ENCODE measurements at regions not wholly inside any gene's neighbourhood (a gene's known extent, or its start where the extent isn't known, plus 50 kb on each side); places are given as distances from the start of the nearest gene placed in this dataset.

- H3K36me3 ChIP-seq: no peaks in the 10 kb centered on the region
- H3K4me3 ChIP-seq: no peak overlapping the region
- H3K27me3 ChIP-seq: no peaks in the 10 kb centered on the region
- no peaks in the 10 kb centered on the region for H3K9me3 ChIP-seq
- DNase-seq: no peak
Measured at GRCh38 chr16:51562891-51563290, 411.8 kb upstream of the SALL1 start.

GRCh38 chr16:51559901-51560300, 408.8 kb upstream of the SALL1 start:
- DNase-seq: no peak
- Histone ChIP-seq H3K27me3 (no peaks in the 10 kb centered on the region; the same call in 1 of the 2 replicates), H3K4me3 (no peak overlapping the region), H3K9me3 (no peaks in the 10 kb centered on the region), H3K36me3 (no peaks in the 10 kb centered on the region)

GRCh38 chr16:51557670-51558069, 406.6 kb upstream of the SALL1 start:
- Histone ChIP-seq H3K4me3 (no peak overlapping the region), H3K9me3 (no peaks in the 10 kb centered on the region), H3K27me3 (no peaks in the 10 kb centered on the region; the same call in 1 of the 2 replicates), H3K36me3 (no peaks in the 10 kb centered on the region)
- DNase-seq: no peak

- Histone ChIP-seq H3K9me3 (no peaks in the 10 kb centered on the region), H3K36me3 (no peaks in the 10 kb centered on the region), H3K27me3 (no peaks in the 10 kb centered on the region; the same call in 1 of the 2 replicates), H3K4me3 (no peak overlapping the region)
- peak; percentile 85 for DNase-seq
Measured at GRCh38 chr16:51556694-51557340, 405.7 kb upstream of the SALL1 start.

- Histone ChIP-seq H3K9me3 (no peaks in the 10 kb centered on the region), H3K27me3 (no peaks in the 10 kb centered on the region; the same call in 1 of the 2 replicates), H3K4me3 (no peak overlapping the region), H3K36me3 (no peaks in the 10 kb centered on the region)
- DNase-seq: no peak
Measured at GRCh38 chr16:51553910-51554309, 402.8 kb upstream of the SALL1 start.

- Histone ChIP-seq H3K9me3 (no peaks in the 10 kb centered on the region), H3K4me3 (no peak overlapping the region), H3K36me3 (no peaks in the 10 kb centered on the region), H3K27me3 (no peaks in the 10 kb centered on the region; the same call in 1 of the 2 replicates)
- no peak for DNase-seq
Measured at GRCh38 chr16:51553314-51553713, 402.2 kb upstream of the SALL1 start.

- no peaks in the 10 kb centered on the region for H3K9me3 ChIP-seq
- DNase-seq: no peak
Measured at GRCh38 chr16:51550800-51551347, 399.8 kb upstream of the SALL1 start.

GRCh38 chr16:51549836-51550235, 398.8 kb upstream of the SALL1 start:
- H3K27me3 ChIP-seq: no peaks in the 10 kb centered on the region
- no peak overlapping the region for H3K4me3 ChIP-seq
- no peaks in the 10 kb centered on the region for H3K9me3 ChIP-seq
- no peak for DNase-seq
- H3K36me3 ChIP-seq: no peaks in the 10 kb centered on the region

More at GRCh38 chr16:51550800-51551347, 399.8 kb upstream of the SALL1 start:
- Histone ChIP-seq H3K4me3 (no peak overlapping the region), H3K36me3 (no peaks in the 10 kb centered on the region), H3K27me3 (no peaks in the 10 kb centered on the region)

- Histone ChIP-seq H3K4me3 (no peak overlapping the region), H3K27me3 (no peaks in the 10 kb centered on the region), H3K36me3 (no peaks in the 10 kb centered on the region), H3K9me3 (no peaks in the 10 kb centered on the region)
- DNase-seq: no peak
Measured at GRCh38 chr16:51545951-51546350, 394.9 kb upstream of the SALL1 start.

- no peak for DNase-seq
- H3K36me3 ChIP-seq: no peaks in the 10 kb centered on the region
- H3K9me3 ChIP-seq: no peaks in the 10 kb centered on the region
- no peaks in the 10 kb centered on the region for H3K27me3 ChIP-seq
- H3K4me3 ChIP-seq: no peak overlapping the region
Measured at GRCh38 chr16:51544851-51545467, 393.9 kb upstream of the SALL1 start.

- no peaks in the 10 kb centered on the region for H3K9me3 ChIP-seq
Measured at GRCh38 chr16:51543971-51544370, 392.9 kb upstream of the SALL1 start.

GRCh38 chr16:51542981-51543815, 392.1 kb upstream of the SALL1 start:
- DNase-seq: no peak
- Histone ChIP-seq H3K9me3 (no peaks in the 10 kb centered on the region), H3K36me3 (no peaks in the 10 kb centered on the region)

More at GRCh38 chr16:51543971-51544370, 392.9 kb upstream of the SALL1 start:
- Histone ChIP-seq H3K36me3 (no peaks in the 10 kb centered on the region), H3K27me3 (no peaks in the 10 kb centered on the region), H3K4me3 (no peak overlapping the region)
- DNase-seq: no peak

GRCh38 chr16:51540259-51540658, 389.2 kb upstream of the SALL1 start:
- H3K27me3 ChIP-seq: no peaks in the 10 kb centered on the region
- no peak for DNase-seq
- no peak overlapping the region for H3K4me3 ChIP-seq
- no peaks in the 10 kb centered on the region for H3K36me3 ChIP-seq
- H3K9me3 ChIP-seq: no peaks in the 10 kb centered on the region

More at GRCh38 chr16:51542981-51543815, 392.1 kb upstream of the SALL1 start:
- Histone ChIP-seq H3K27me3 (no peaks in the 10 kb centered on the region), H3K4me3 (no peak overlapping the region)

GRCh38 chr16:51538707-51539498, 387.8 kb upstream of the SALL1 start:
- Histone ChIP-seq H3K36me3 (no peaks in the 10 kb centered on the region), H3K27me3 (no peaks in the 10 kb centered on the region), H3K4me3 (no peak overlapping the region), H3K9me3 (no peaks in the 10 kb centered on the region)
- DNase-seq: peak; percentile 76

GRCh38 chr16:51535591-51535990, 384.5 kb upstream of the SALL1 start:
- no peaks in the 10 kb centered on the region for H3K36me3 ChIP-seq
- DNase-seq: no peak
- no peaks in the 10 kb centered on the region for H3K27me3 ChIP-seq
- no peak overlapping the region for H3K4me3 ChIP-seq
- H3K9me3 ChIP-seq: no peaks in the 10 kb centered on the region

- Histone ChIP-seq H3K9me3 (no peaks in the 10 kb centered on the region), H3K27me3 (no peaks in the 10 kb centered on the region), H3K36me3 (no peaks in the 10 kb centered on the region), H3K4me3 (no peak overlapping the region)
- DNase-seq: no peak
Measured at GRCh38 chr16:51532551-51532950, 381.5 kb upstream of the SALL1 start.
